ENCODE measurements at regions not wholly inside any gene's neighbourhood (a gene's known extent, or its start where the extent isn't known, plus 50 kb on each side); places are given as distances from the start of the nearest gene placed in this dataset.

GRCh38 chr21:27534206-27534605, 567.3 kb upstream of the ADAMTS5 start:
- no peaks in the 10 kb centered on the region for H3K27me3 ChIP-seq
- no peak overlapping the region for H3K27ac ChIP-seq
- 56 to 73% methylated on average over 2 of the region's 2 CpGs for WGBS, 2 donors (ENCODE audit: low coverage in 1 of 2)
- no peak overlapping the region for H3K4me3 ChIP-seq
- no peaks in the 10 kb centered on the region for H3K36me3 ChIP-seq
- TF ChIP-seq POLR2AphosphoS5 (IDR thresholded peaks at IDR 0.05) (no peak), POLR2A (IDR thresholded peaks at IDR 0.05) (no peak), CTCF (IDR thresholded peaks at IDR 0.05) (no peak), EP300 (IDR thresholded peaks at IDR 0.05; ENCODE audit: low read depth) (no peak)
- H3K4me1 ChIP-seq: no peaks in the 10 kb centered on the region
- H3K9me3 ChIP-seq: no peaks in the 10 kb centered on the region
- in situ Hi-C loops (cut with MboI; ENCODE audit: low pct_ligation_motif_present in 1 of 4, low pct_unique_long_range_greater_than_20kb in 1 of 4, low sequenced_read_pairs in 3 of 4): no loop called here
- intact Hi-C loops (cut with DNase I; ENCODE audit: low total_unique reads): no loop called here
- no peak for DNase-seq

- in situ Hi-C loops (cut with MboI; ENCODE audit: low pct_ligation_motif_present in 1 of 4, low pct_unique_long_range_greater_than_20kb in 1 of 4, low sequenced_read_pairs in 3 of 4): no loop called here
- H3K36me3 ChIP-seq: no peaks in the 10 kb centered on the region
- no peak overlapping the region for H3K27ac ChIP-seq
- TF ChIP-seq EP300 (IDR thresholded peaks at IDR 0.05; ENCODE audit: low read depth): no peak
- no peak for TF ChIP-seq POLR2A (IDR thresholded peaks at IDR 0.05)
- TF ChIP-seq POLR2AphosphoS5 (IDR thresholded peaks at IDR 0.05): no peak
- TF ChIP-seq CTCF (IDR thresholded peaks at IDR 0.05): no peak
- no peaks in the 10 kb centered on the region for H3K4me1 ChIP-seq
- H3K4me3 ChIP-seq: no peak overlapping the region
- intact Hi-C loops (cut with DNase I; ENCODE audit: low total_unique reads): no loop called here
- peak; percentile 40 for DNase-seq
- 52 to 54% methylated on average over 6 of the region's 6 CpGs for WGBS, 2 donors (ENCODE audit: low coverage in 1 of 2)
- H3K9me3 ChIP-seq: no peaks in the 10 kb centered on the region
- H3K27me3 ChIP-seq: no peaks in the 10 kb centered on the region
These were observed 565.2 kb upstream of the ADAMTS5 start for GRCh38 chr21:27532076-27532475.

- H3K27ac ChIP-seq: no peak overlapping the region
- WGBS, 2 donors (ENCODE audit: low coverage in 1 of 2): 78 to 80% methylated on average over 1 of the region's 1 CpG
- in situ Hi-C loops (cut with MboI; ENCODE audit: low pct_ligation_motif_present in 1 of 4, low pct_unique_long_range_greater_than_20kb in 1 of 4, low sequenced_read_pairs in 3 of 4): no loop called here
- DNase-seq: no peak
- no peaks in the 10 kb centered on the region for H3K27me3 ChIP-seq
- intact Hi-C loops (cut with DNase I; ENCODE audit: low total_unique reads): no loop called here
- H3K36me3 ChIP-seq: no peaks in the 10 kb centered on the region
- TF ChIP-seq EP300 (IDR thresholded peaks at IDR 0.05; ENCODE audit: low read depth): no peak
- no peak for TF ChIP-seq POLR2AphosphoS5 (IDR thresholded peaks at IDR 0.05)
- TF ChIP-seq CTCF (IDR thresholded peaks at IDR 0.05): no peak
- TF ChIP-seq POLR2A (IDR thresholded peaks at IDR 0.05): no peak
- H3K4me3 ChIP-seq: no peak overlapping the region
- no peaks in the 10 kb centered on the region for H3K9me3 ChIP-seq
- H3K4me1 ChIP-seq: no peaks in the 10 kb centered on the region
These were observed 561.8 kb upstream of the ADAMTS5 start for GRCh38 chr21:27528697-27529096.

GRCh38 chr21:27526451-27526850, 559.6 kb upstream of the ADAMTS5 start:
- DNase-seq: no peak
- H3K4me3 ChIP-seq: no peak overlapping the region
- H3K9me3 ChIP-seq: no peaks in the 10 kb centered on the region
- WGBS, 2 donors (ENCODE audit: low coverage in 1 of 2): 81 to 94% methylated on average over 2 to 3 of the region's 3 CpGs
- no peak overlapping the region for H3K27ac ChIP-seq
- no peaks in the 10 kb centered on the region for H3K4me1 ChIP-seq
- H3K36me3 ChIP-seq: no peaks in the 10 kb centered on the region
- intact Hi-C loops (cut with DNase I; ENCODE audit: low total_unique reads) (no loop called here), in situ Hi-C loops (cut with MboI; ENCODE audit: low pct_ligation_motif_present in 1 of 4, low pct_unique_long_range_greater_than_20kb in 1 of 4, low sequenced_read_pairs in 3 of 4) (no loop called here)
- H3K27me3 ChIP-seq: no peaks in the 10 kb centered on the region
- TF ChIP-seq POLR2A (IDR thresholded peaks at IDR 0.05) (no peak), EP300 (IDR thresholded peaks at IDR 0.05; ENCODE audit: low read depth) (no peak), CTCF (IDR thresholded peaks at IDR 0.05) (no peak), POLR2AphosphoS5 (IDR thresholded peaks at IDR 0.05) (no peak)

Data from transverse colon (tissue), 4 donors.